K562 (cell line): ENCODE measurements at regions not wholly inside any gene's neighbourhood (a gene's known extent, or its start where the extent isn't known, plus 50 kb on each side); places are given as distances from the start of the nearest gene placed in this dataset.

Experiments
- ATAC-seq: fragments of 200-7000 bp; cut with Tn5 transposase; 3 replicates; pipeline ENCODE4 v1.9.1; 2020; ENCODE audit warnings: moderate library complexity
- BruUV-seq: library from RNA; stranded (reverse); fragments of 400-500 nt; replicated peaks from 2 replicates; lab custom pipeline; 2021; lab: Mats Ljungman, UMichigan
- CTCF ChIA-PET: fragments of 300-600 bp; formaldehyde crosslinking; extraction: SDS; loops from one replicate; lab custom pipeline; 2021; ENCODE audit warnings: low intra/inter-chr PET ratio; lab: Yijun Ruan, JAX
- POLR2A ChIA-PET: fragments of 300-600, 350-650 bp; sonication (Branson Sonifier 250); formaldehyde crosslinking; extraction: SDS; loops from one replicate; lab custom pipeline; 2021; ENCODE audit warnings: antibody characterized with exemption, inconsistent platforms; lab: Yijun Ruan, JAX
- DNase-seq, 4 experiments: peaks; one replicate each; pipeline versions ENCODE4 v3.0.0 to v3.0.0-alpha.2; 2011 to 2018; ENCODE audit warnings: low spot score in 3 of 4, mixed read lengths in 3 of 4; ENCODE audit errors: extremely low read depth in 1 of 4
- FAIRE-seq: peaks from 2 replicates; lab custom pipeline; 2011; peaks lifted over from hg19 to GRCh38; lab: Jason Lieb, UNC
- H2AFZ ChIP-seq: 2 replicates; pipeline ENCODE4 v1.6.0; 2011; ENCODE audit warnings: low read depth, low read length, control low read depth, inconsistent platforms
- H3K27ac ChIP-seq: fragments of 200-600 bp; 3 replicates; pipeline ENCODE4 v1.8.0; 2011; ENCODE audit warnings: low read depth, mild to moderate bottlenecking, control low read depth, inconsistent platforms, low read length, moderate library complexity, mixed read lengths; ENCODE audit errors: extremely low read depth
- H3K27me3 ChIP-seq, 2 experiments: fragments of 300-600 bp in 1 of 2; 2 replicates in 1 of 2; 3 replicates in 1 of 2; pipeline versions ENCODE4 v1.6.0 to v1.8.0; 2011; ENCODE audit warnings: inconsistent platforms in 2 of 2, low read length in 2 of 2, mild to moderate bottlenecking in 1 of 2, mixed read lengths in 1 of 2, moderate library complexity in 1 of 2; ENCODE audit not compliant: control insufficient read depth in 2 of 2, insufficient read depth in 2 of 2
- H3K36me3 ChIP-seq: fragments of 300-600 bp; 3 replicates; pipeline ENCODE4 v1.8.0; 2011; ENCODE audit warnings: mild to moderate bottlenecking, low read length, inconsistent platforms; ENCODE audit not compliant: control insufficient read depth, insufficient read depth
- H3K4me1 ChIP-seq, 2 experiments: fragments of 200-600 bp in 1 of 2; replicated peaks in 1 of 2; 2 replicates in 1 of 2; 3 replicates in 1 of 2; pipeline versions ENCODE4 v1.5.1 to v1.8.0; 2011; ENCODE audit warnings: inconsistent platforms in 2 of 2, low read length in 2 of 2, mild to moderate bottlenecking in 1 of 2, mixed read lengths in 1 of 2, moderate library complexity in 1 of 2; ENCODE audit not compliant: control insufficient read depth in 2 of 2, insufficient read depth in 2 of 2
- H3K4me2 ChIP-seq: 2 replicates; pipeline ENCODE4 v1.6.1; 2011; ENCODE audit warnings: low read length, control low read depth, inconsistent platforms, mixed read lengths; ENCODE audit not compliant: insufficient read depth
- H3K4me3 ChIP-seq: fragments of 200-600 bp; sonication (generic), shearing (Covaris generic); 2 replicates; pipeline ENCODE4 v1.5.1; 2016; ENCODE audit warnings: control low read depth, inconsistent platforms
- H3K79me2 ChIP-seq: fragments of 200-600 bp; 3 replicates; pipeline ENCODE4 v1.8.0; 2011; ENCODE audit warnings: low read length, inconsistent platforms; ENCODE audit not compliant: control insufficient read depth, insufficient read depth
- H3K9ac ChIP-seq, 2 experiments: 2 replicates each; pipeline versions ENCODE4 v1.6.0 to v1.6.1; 2011; ENCODE audit warnings: low read depth in 2 of 2, low read length in 2 of 2, control low read depth in 1 of 2, inconsistent platforms in 1 of 2, mild to moderate bottlenecking in 1 of 2, mixed read lengths in 1 of 2; ENCODE audit not compliant: insufficient read depth in 1 of 2
- H3K9me1 ChIP-seq: one replicate; pipeline ENCODE4 v1.6.0; 2011; ENCODE audit warnings: inconsistent platforms, mild to moderate bottlenecking, low read length, moderate library complexity; ENCODE audit not compliant: control insufficient read depth, insufficient read depth
- H3K9me3 ChIP-seq: replicated peaks from 2 replicates; pipeline ENCODE4 v1.5.1; 2011; ENCODE audit warnings: low read depth, low read length, inconsistent platforms; ENCODE audit not compliant: control insufficient read depth, insufficient read depth
- H4K20me1 ChIP-seq: replicated peaks from 2 replicates; pipeline ENCODE4 v1.6.1; 2011; ENCODE audit warnings: low read length, inconsistent platforms, mixed read lengths; ENCODE audit not compliant: control insufficient read depth, insufficient read depth
- BACH1 ChIP-seq: fragments of 200-800 bp; sonication (Bioruptor generic); IDR thresholded peaks from 2 replicates; pipeline ENCODE4 v1.6.1; 2016; ENCODE audit warnings: missing genetic modification characterization, missing compliant biosample characterization
- BDP1 ChIP-seq: IDR thresholded peaks from 3 replicates; pipeline ENCODE4 v1.6.1; 2011; ENCODE audit not compliant: insufficient read length, insufficient read depth
- CCNT2 ChIP-seq: IDR thresholded peaks from 2 replicates; pipeline ENCODE4 v1.6.1; 2011; ENCODE audit warnings: borderline replicate concordance, low read depth, mild to moderate bottlenecking, moderate library complexity, mixed read lengths, low read length; ENCODE audit not compliant: insufficient read length; ENCODE audit errors: extremely low read depth
- CEBPG ChIP-seq, 3 experiments: fragments of 200-800 bp in 1 of 3; sonication (Bioruptor generic) in 1 of 3; sonication (generic) in 1 of 3; formaldehyde crosslinking in 1 of 3; IDR thresholded peaks in 2 of 3; conservative IDR thresholded peaks in 1 of 3; 2 replicates each; pipeline versions ENCODE4 v1.6.1 to v1.8.0; 2016 to 2022; ENCODE audit warnings: missing compliant biosample characterization in 2 of 3, missing genetic modification characterization in 2 of 3, mild to moderate bottlenecking in 1 of 3, missing genetic modification reagents in 1 of 3
- DACH1 ChIP-seq: fragments of 450-650 bp; IDR thresholded peaks from 2 replicates; pipeline ENCODE4 v1.6.1; 2018; ENCODE audit not compliant: partially characterized antibody
- ESRRA ChIP-seq: fragments of 450-650 bp; IDR thresholded peaks from 2 replicates; pipeline ENCODE4 v1.6.1; 2014; ENCODE audit warnings: low read depth, mild to moderate bottlenecking, moderate library complexity, borderline replicate concordance
- GABPB2 ChIP-seq: fragments of 250-450 bp; sonication (Bioruptor Pico); conservative IDR thresholded peaks from 2 replicates; pipeline ENCODE4 v1.5.1; 2021; ENCODE audit warnings: mild to moderate bottlenecking
- HMG20A ChIP-seq: fragments of 450-650 bp; formaldehyde crosslinking; conservative IDR thresholded peaks from 2 replicates; pipeline ENCODE4 v1.4.0; 2020; ENCODE audit warnings: mild to moderate bottlenecking, mixed read lengths
- PHB2 ChIP-seq: fragments of 450-650 bp; IDR thresholded peaks from 2 replicates; pipeline ENCODE4 v1.6.1; 2017; ENCODE audit warnings: low read depth
- SMARCE1 ChIP-seq: fragments of 450-650 bp; IDR thresholded peaks from 2 replicates; pipeline ENCODE4 v1.7.1; 2016; ENCODE audit warnings: mild to moderate bottlenecking
- ZC3H8 ChIP-seq: fragments of 450-650 bp; IDR thresholded peaks from 2 replicates; pipeline ENCODE4 v1.6.1; 2017
- ZEB2 ChIP-seq: fragments of 450-650 bp; IDR thresholded peaks from 2 replicates; pipeline ENCODE4 v1.6.1; 2016
- WGBS: fragments of 100-300 bp; shearing (Covaris generic); methylation state at CpG from one replicate; pipeline ENCODE4 v1.1.6; 2016; ENCODE audit warnings: low coverage, mixed read lengths; ENCODE audit not compliant: insufficient coverage; ENCODE audit errors: missing lambda C conversion rate; 5-methylcytosine and 5-hydroxymethylcytosine counted together
- in situ Hi-C: fragments of 300-500 bp; cut with MboI; formaldehyde crosslinking; loops from 4 replicates; pipeline ENCODE4 v1.15.0; 2018; ENCODE audit warnings: inconsistent platforms, mixed read lengths
- intact Hi-C: fragments of 100-400 bp; cut with micrococcal nuclease; formaldehyde crosslinking; loops from 2 replicates; pipeline ENCODE4 v1.14.2; 2022
- TF ChIP-seq, protein P1 (sequence below): sonication (generic); formaldehyde crosslinking; IDR thresholded peaks from 2 replicates; pipeline ENCODE4 v1.8.0; 2022; ENCODE audit warnings: missing genetic modification reagents, mild to moderate bottlenecking, borderline replicate concordance
- TF ChIP-seq, protein P2 (sequence below): fragments of 250-450 bp; sonication (Bioruptor Pico); IDR thresholded peaks from 2 replicates; pipeline ENCODE4 v1.9.0; 2021; ENCODE audit warnings: mild to moderate bottlenecking

DNA sequence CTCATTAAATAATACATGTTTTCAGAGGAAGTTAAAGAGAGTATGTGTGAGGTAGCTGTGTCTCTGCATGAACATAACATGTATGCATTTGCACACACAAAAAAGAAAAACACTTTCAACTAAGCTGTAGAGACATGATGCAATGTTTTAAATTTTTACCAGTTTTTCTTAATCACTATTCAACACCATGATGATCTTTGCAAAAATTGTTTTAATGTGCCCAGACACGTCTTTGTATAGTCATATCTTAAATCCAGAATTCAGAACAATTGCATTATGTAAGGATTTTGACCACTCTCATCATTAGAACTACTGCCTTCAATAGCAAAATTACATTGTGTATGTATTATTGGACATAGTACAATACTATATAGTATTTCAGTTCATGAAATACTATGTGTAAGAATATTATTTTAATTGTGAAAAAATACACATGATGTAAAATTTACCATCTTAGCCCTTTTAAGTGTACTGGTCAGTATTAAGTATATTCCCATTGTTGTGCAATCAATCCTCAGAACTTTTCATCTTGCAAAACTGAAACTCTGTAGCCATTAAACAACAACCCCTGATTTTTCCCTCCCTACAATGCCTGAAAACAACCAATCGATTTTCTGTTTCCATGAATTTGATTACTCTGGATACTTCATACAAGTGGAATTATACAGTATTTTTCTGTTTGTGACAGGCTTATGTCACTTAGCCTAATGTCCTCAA is 104.5 kb upstream of the ACVR2A start:
- Histone ChIP-seq H3K79me2 (no peaks in the 10 kb centered on the region), H4K20me1 (no peaks in the 10 kb centered on the region), H3K9ac (no peak overlapping the region), H3K9me3 (no peaks in the 10 kb centered on the region), H3K9me1 (no peaks in the 10 kb centered on the region), H3K36me3 (no peaks in the 10 kb centered on the region), H3K27ac (no peak overlapping the region), H2AFZ (no peak overlapping the region), H3K4me2 (no peak overlapping the region), H3K27me3 (no peaks in the 10 kb centered on the region), H3K4me1 (no peaks in the 10 kb centered on the region), H3K4me3 (no peak overlapping the region)
- FAIRE-seq (no peak), ATAC-seq (no peak), DNase-seq (no peak)
- no TSS peak for BruUV-seq
- intact Hi-C loops, result no loop called here
- in situ Hi-C loops, result no loop called here
- ChIA-PET POLR2A (no interaction called here), CTCF (no interaction called here)
- WGBS, result 0% methylated on average over 2 of the region's 2 CpGs
- TF ChIP-seq GABPB2 (no peak), DACH1 (no peak), CEBPG (CRISPR knock-in tag; IDR thresholded peaks at IDR 0.05) (no peak), CEBPG (tag; conservative IDR thresholded peaks at IDR 0.05 in 1 of 2, IDR thresholded peaks at IDR 0.05 in 1 of 2) (peak in 1 of 2 experiments; percentile 55; a peak in 2 of 4 replicates)

DNA sequence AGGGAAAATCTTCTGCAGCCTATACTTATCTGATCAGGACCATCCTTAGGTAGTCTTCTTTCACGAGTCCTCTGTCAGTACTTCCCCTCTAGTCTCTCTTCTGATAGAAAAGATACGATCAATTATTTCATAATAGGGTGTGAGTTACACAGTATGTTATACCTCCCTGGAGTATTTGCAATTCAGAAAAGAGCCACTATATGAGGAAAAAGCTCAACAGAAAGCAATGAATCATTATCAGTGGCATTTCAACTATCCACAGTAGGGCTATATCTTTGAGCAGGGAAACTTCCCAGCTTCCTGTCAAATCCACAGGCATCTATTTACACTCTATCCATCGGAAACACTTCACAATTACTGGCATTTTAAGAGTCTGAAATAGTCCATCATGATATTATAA is 105.3 kb upstream of the ACVR2A start:
- Histone ChIP-seq H3K9me1 (no peaks in the 10 kb centered on the region), H3K9ac (no peak overlapping the region), H3K4me3 (no peak overlapping the region), H3K79me2 (no peaks in the 10 kb centered on the region), H3K4me1 (no peaks in the 10 kb centered on the region), H2AFZ (no peak overlapping the region), H4K20me1 (no peaks in the 10 kb centered on the region), H3K4me2 (no peak overlapping the region), H3K9me3 (no peaks in the 10 kb centered on the region), H3K27me3 (no peaks in the 10 kb centered on the region), H3K36me3 (no peaks in the 10 kb centered on the region), H3K27ac (no peak overlapping the region)
- BruUV-seq, result no TSS peak
- ATAC-seq (no peak), DNase-seq (no peak), FAIRE-seq (no peak)
- ChIA-PET CTCF (no interaction called here), POLR2A (no interaction called here)
- intact Hi-C loops, result no loop called here
- WGBS, result 2% methylated on average over 3 of the region's 3 CpGs
- in situ Hi-C loops, result no loop called here
- TF ChIP-seq CCNT2, result no peak
- no peak for TF ChIP-seq BACH1
- no peak for TF ChIP-seq BDP1
- TF ChIP-seq SMARCE1, result no peak
- TF ChIP-seq ZEB2, result no peak
- TF ChIP-seq ESRRA, result no peak
- TF ChIP-seq, protein P1, sequence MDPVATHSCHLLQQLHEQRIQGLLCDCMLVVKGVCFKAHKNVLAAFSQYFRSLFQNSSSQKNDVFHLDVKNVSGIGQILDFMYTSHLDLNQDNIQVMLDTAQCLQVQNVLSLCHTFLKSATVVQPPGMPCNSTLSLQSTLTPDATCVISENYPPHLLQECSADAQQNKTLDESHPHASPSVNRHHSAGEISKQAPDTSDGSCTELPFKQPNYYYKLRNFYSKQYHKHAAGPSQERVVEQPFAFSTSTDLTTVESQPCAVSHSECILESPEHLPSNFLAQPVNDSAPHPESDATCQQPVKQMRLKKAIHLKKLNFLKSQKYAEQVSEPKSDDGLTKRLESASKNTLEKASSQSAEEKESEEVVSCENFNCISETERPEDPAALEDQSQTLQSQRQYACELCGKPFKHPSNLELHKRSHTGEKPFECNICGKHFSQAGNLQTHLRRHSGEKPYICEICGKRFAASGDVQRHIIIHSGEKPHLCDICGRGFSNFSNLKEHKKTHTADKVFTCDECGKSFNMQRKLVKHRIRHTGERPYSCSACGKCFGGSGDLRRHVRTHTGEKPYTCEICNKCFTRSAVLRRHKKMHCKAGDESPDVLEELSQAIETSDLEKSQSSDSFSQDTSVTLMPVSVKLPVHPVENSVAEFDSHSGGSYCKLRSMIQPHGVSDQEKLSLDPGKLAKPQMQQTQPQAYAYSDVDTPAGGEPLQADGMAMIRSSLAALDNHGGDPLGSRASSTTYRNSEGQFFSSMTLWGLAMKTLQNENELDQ (CRISPR knock-in tag), result no peak
- no peak for TF ChIP-seq ZC3H8
- TF ChIP-seq HMG20A (CRISPR knock-in tag), result no peak
- TF ChIP-seq PHB2, result no peak
- TF ChIP-seq, protein P2, sequence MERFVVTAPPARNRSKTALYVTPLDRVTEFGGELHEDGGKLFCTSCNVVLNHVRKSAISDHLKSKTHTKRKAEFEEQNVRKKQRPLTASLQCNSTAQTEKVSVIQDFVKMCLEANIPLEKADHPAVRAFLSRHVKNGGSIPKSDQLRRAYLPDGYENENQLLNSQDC (CRISPR knock-in tag), result no peak
